RKO (cell line): ENCODE measurements at regions not wholly inside any gene's neighbourhood (a gene's known extent, or its start where the extent isn't known, plus 50 kb on each side); places are given as distances from the start of the nearest gene placed in this dataset.

Source experiments
- DNase-seq: peaks from one replicate; pipeline ENCODE4 v3.0.0-alpha.2; 2016; ENCODE audit warnings: low spot score

- no peak for DNase-seq
Measured at GRCh38 chr11:79561496-79561895, 120.7 kb upstream of the TENM4 start.

GRCh38 chr11:79550809-79551208 lies 110.0 kb upstream of the TENM4 start:
- no peak for DNase-seq

- no peak for DNase-seq
Measured at GRCh38 chr11:79547256-79547655, 106.4 kb upstream of the TENM4 start.

- no peak for DNase-seq
Measured at GRCh38 chr11:79546351-79546750, 105.5 kb upstream of the TENM4 start.

- DNase-seq = no peak
Measured at GRCh38 chr11:79544361-79544760, 103.5 kb upstream of the TENM4 start.

- DNase-seq = no peak
Measured at GRCh38 chr11:79543101-79543500, 102.3 kb upstream of the TENM4 start.

- no peak for DNase-seq
Measured at GRCh38 chr11:79541466-79541865, 100.6 kb upstream of the TENM4 start.

- DNase-seq = no peak
Measured at GRCh38 chr11:79538775-79539174, 97.9 kb upstream of the TENM4 start.

- DNase-seq = no peak
Measured at GRCh38 chr11:79536155-79536917, 95.5 kb upstream of the TENM4 start.

- DNase-seq = no peak
Measured at GRCh38 chr11:79535606-79536005, 94.8 kb upstream of the TENM4 start.

- no peak for DNase-seq
Measured at GRCh38 chr11:79525257-79525656, 84.4 kb upstream of the TENM4 start.

GRCh38 chr11:79522626-79523025 lies 81.8 kb upstream of the TENM4 start:
- DNase-seq = no peak

- DNase-seq = no peak
Measured at GRCh38 chr11:79520086-79520485, 79.3 kb upstream of the TENM4 start.

GRCh38 chr11:79515781-79516180 lies 75.0 kb upstream of the TENM4 start:
- DNase-seq = no peak

GRCh38 chr11:79514695-79515094 lies 73.9 kb upstream of the TENM4 start:
- no peak for DNase-seq

GRCh38 chr11:79514290-79514689 lies 73.5 kb upstream of the TENM4 start:
- DNase-seq = no peak

- DNase-seq = no peak
Measured at GRCh38 chr11:79512706-79513469, 72.1 kb upstream of the TENM4 start.

- DNase-seq = no peak
Measured at GRCh38 chr11:79510960-79511359, 70.1 kb upstream of the TENM4 start.

- no peak for DNase-seq
Measured at GRCh38 chr11:79508461-79508860, 67.6 kb upstream of the TENM4 start.

- DNase-seq = no peak
Measured at GRCh38 chr11:79507706-79508105, 66.9 kb upstream of the TENM4 start.

GRCh38 chr11:79506734-79507344 lies 66.0 kb upstream of the TENM4 start:
- DNase-seq = no peak

- DNase-seq = no peak
Measured at GRCh38 chr11:79506124-79506523, 65.3 kb upstream of the TENM4 start.

- no peak for DNase-seq
Measured at GRCh38 chr11:79503028-79503427, 62.2 kb upstream of the TENM4 start.
